ENCODE measurements at regions not wholly inside any gene's neighbourhood (a gene's known extent, or its start where the extent isn't known, plus 50 kb on each side); places are given as distances from the start of the nearest gene placed in this dataset.

GRCh38 chr5:104418056-104418455 lies 855.5 kb upstream of the NUDT12 start:
- intact Hi-C loops (cut with micrococcal nuclease) (no loop called here), dilution Hi-C loops (cut with MboI; ENCODE audit: extremely low pct_ligation_motif_present, low sequenced_read_pairs) (no loop called here)
- Histone ChIP-seq H3K9me3 (replicated peaks; ENCODE audit: control insufficient read depth, insufficient read depth, low read length) (no peaks in the 10 kb centered on the region), H3K36me3 (ENCODE audit: control insufficient read depth in 2 of 2, extremely low read depth in 1 of 2, insufficient read depth in 2 of 2, low read length in 2 of 2) (no peaks in the 10 kb centered on the region), H3K27me3 (ENCODE audit: control insufficient read depth in 2 of 2, insufficient read depth in 2 of 2, low read length in 2 of 2) (no peaks in the 10 kb centered on the region), H4K20me1 (replicated peaks; ENCODE audit: control insufficient read depth, extremely low read depth, insufficient read depth, low read length) (no peaks in the 10 kb centered on the region), H3K79me2 (ENCODE audit: control insufficient read depth, insufficient read depth, low read length) (no peaks in the 10 kb centered on the region), H3K27ac (ENCODE audit: insufficient read depth, low read depth, low read length) (no peak overlapping the region), H3K9ac (replicated peaks; ENCODE audit: extremely low read depth, insufficient read depth, low read length) (no peak overlapping the region), H2AFZ (ENCODE audit: low read depth, low read length) (no peak overlapping the region), H3K4me2 (ENCODE audit: insufficient read depth, low read length) (no peak overlapping the region), H3K4me3 (replicated peaks in 1 of 3; ENCODE audit: insufficient read depth in 1 of 3, low read depth in 1 of 3, low read length in 3 of 3) (no peak overlapping the region), H3K4me1 (ENCODE audit: control insufficient read depth, extremely low read depth, insufficient read depth, low read length) (no peaks in the 10 kb centered on the region), H3K9me1 (replicated peaks; ENCODE audit: control insufficient read depth, extremely low read depth, insufficient read depth, low read length) (no peaks in the 10 kb centered on the region)
- no TSS peak for BruUV-seq (replicated peaks)
- DNase-seq (ENCODE audit: low read depth, low spot score) (no peak), FAIRE-seq (no peak)
- ChIA-PET CTCF (interaction anchor here (1.2 kb wide), 1 partner anchor 12 kb away, joined by 3 read pairs; no protein-coding TSS in a partner anchor), POLR2A (no interaction called here)
- TF ChIP-seq MYC (IDR thresholded peaks at IDR 0.05; ENCODE audit: low read depth, low read length) (no peak), POLR2AphosphoS5 (IDR thresholded peaks at IDR 0.05; ENCODE audit: insufficient read depth, low read depth, low read length) (no peak), FOS (IDR thresholded peaks at IDR 0.05; ENCODE audit: borderline replicate concordance, insufficient read depth, low read length) (no peak), GATA2 (IDR thresholded peaks at IDR 0.05; ENCODE audit: insufficient read depth, insufficient read length, low read depth, low read length) (no peak), POLR2A (IDR thresholded peaks at IDR 0.05; ENCODE audit: low read depth, low read length) (no peak), EZH2 (IDR thresholded peaks at IDR 0.05; ENCODE audit: borderline replicate concordance, low read depth, low read length, severe bottlenecking) (no peak), JUN (IDR thresholded peaks at IDR 0.05; ENCODE audit: borderline replicate concordance, insufficient read depth, insufficient read length, low read depth) (no peak), MAX (IDR thresholded peaks at IDR 0.05; ENCODE audit: insufficient read depth, insufficient read length) (no peak)
- TF ChIP-seq, protein P1, sequence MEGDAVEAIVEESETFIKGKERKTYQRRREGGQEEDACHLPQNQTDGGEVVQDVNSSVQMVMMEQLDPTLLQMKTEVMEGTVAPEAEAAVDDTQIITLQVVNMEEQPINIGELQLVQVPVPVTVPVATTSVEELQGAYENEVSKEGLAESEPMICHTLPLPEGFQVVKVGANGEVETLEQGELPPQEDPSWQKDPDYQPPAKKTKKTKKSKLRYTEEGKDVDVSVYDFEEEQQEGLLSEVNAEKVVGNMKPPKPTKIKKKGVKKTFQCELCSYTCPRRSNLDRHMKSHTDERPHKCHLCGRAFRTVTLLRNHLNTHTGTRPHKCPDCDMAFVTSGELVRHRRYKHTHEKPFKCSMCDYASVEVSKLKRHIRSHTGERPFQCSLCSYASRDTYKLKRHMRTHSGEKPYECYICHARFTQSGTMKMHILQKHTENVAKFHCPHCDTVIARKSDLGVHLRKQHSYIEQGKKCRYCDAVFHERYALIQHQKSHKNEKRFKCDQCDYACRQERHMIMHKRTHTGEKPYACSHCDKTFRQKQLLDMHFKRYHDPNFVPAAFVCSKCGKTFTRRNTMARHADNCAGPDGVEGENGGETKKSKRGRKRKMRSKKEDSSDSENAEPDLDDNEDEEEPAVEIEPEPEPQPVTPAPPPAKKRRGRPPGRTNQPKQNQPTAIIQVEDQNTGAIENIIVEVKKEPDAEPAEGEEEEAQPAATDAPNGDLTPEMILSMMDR (IDR thresholded peaks at IDR 0.05; ENCODE audit: extremely low read depth in 1 of 2, insufficient read depth in 1 of 2, low read depth in 1 of 2, low read length in 2 of 2) = no peak

All from endothelial cell of umbilical vein (primary cell).